ENCODE measurements at regions not wholly inside any gene's neighbourhood (a gene's known extent, or its start where the extent isn't known, plus 50 kb on each side); places are given as distances from the start of the nearest gene placed in this dataset.

GRCh38 chr17:65477600-65477999 lies 83.8 kb downstream of the AXIN2 start:
- DNase-seq (ENCODE audit: low spot score): no peak

- no peak for DNase-seq (ENCODE audit: low spot score)
Measured at GRCh38 chr17:65474660-65475059, 86.8 kb downstream of the AXIN2 start.

GRCh38 chr17:65473985-65474384 lies 87.5 kb downstream of the AXIN2 start:
- no peak for DNase-seq (ENCODE audit: low spot score)

GRCh38 chr17:65473363-65473762 lies 88.1 kb downstream of the AXIN2 start:
- DNase-seq (ENCODE audit: low spot score): no peak

- DNase-seq (ENCODE audit: low spot score): no peak
Measured at GRCh38 chr17:65472666-65473309, 88.7 kb downstream of the AXIN2 start.

- DNase-seq (ENCODE audit: low spot score): no peak
Measured at GRCh38 chr17:65470783-65471182, 90.7 kb downstream of the AXIN2 start.

- DNase-seq (ENCODE audit: low spot score): no peak
Measured at GRCh38 chr17:65468321-65468720, 93.1 kb downstream of the AXIN2 start.

GRCh38 chr17:65467156-65467555 lies 94.3 kb downstream of the AXIN2 start:
- no peak for DNase-seq (ENCODE audit: low spot score)

GRCh38 chr17:65466547-65466946 lies 94.9 kb downstream of the AXIN2 start:
- no peak for DNase-seq (ENCODE audit: low spot score)

- DNase-seq (ENCODE audit: low spot score): no peak
Measured at GRCh38 chr17:65463242-65463641, 98.2 kb downstream of the AXIN2 start.

- DNase-seq (ENCODE audit: low spot score): no peak
Measured at GRCh38 chr17:65459677-65460347, 101.6 kb downstream of the AXIN2 start.

GRCh38 chr17:65457635-65458257 lies 103.7 kb downstream of the AXIN2 start:
- no peak for DNase-seq (ENCODE audit: low spot score)

- no peak for DNase-seq (ENCODE audit: low spot score)
Measured at GRCh38 chr17:65457183-65457582, 104.3 kb downstream of the AXIN2 start.

GRCh38 chr17:65456368-65457151 lies 104.9 kb downstream of the AXIN2 start:
- DNase-seq (ENCODE audit: low spot score): no peak

- DNase-seq (ENCODE audit: low spot score): peak; percentile 30
Measured at GRCh38 chr17:65455972-65456343, 105.5 kb downstream of the AXIN2 start.

- no peak for DNase-seq (ENCODE audit: low spot score)
Measured at GRCh38 chr17:65455154-65455971, 106.1 kb downstream of the AXIN2 start.

- no peak for DNase-seq (ENCODE audit: low spot score)
Measured at GRCh38 chr17:65453204-65453931, 108.1 kb downstream of the AXIN2 start.

- DNase-seq (ENCODE audit: low spot score): no peak
Measured at GRCh38 chr17:65449495-65449894, 112.0 kb downstream of the AXIN2 start.

GRCh38 chr17:65447823-65448222 lies 113.6 kb downstream of the AXIN2 start:
- DNase-seq (ENCODE audit: low spot score): no peak

GRCh38 chr17:65446838-65447526 lies 114.5 kb downstream of the AXIN2 start:
- DNase-seq (ENCODE audit: low spot score): no peak

GRCh38 chr17:65446043-65446442 lies 115.4 kb downstream of the AXIN2 start:
- DNase-seq (ENCODE audit: low spot score): no peak

All from HuH-7 (cell line).